ENCODE measurements at regions not wholly inside any gene's neighbourhood (a gene's known extent, or its start where the extent isn't known, plus 50 kb on each side); places are given as distances from the start of the nearest gene placed in this dataset.

- no peak for DNase-seq (ENCODE audit: extremely low read depth, low read depth)
- no peak for TF ChIP-seq CTCF (IDR thresholded peaks at IDR 0.05; ENCODE audit: low read depth, low read length, missing control alignments)
Measured at GRCh38 chr5:126267438-126267837, 155.8 kb upstream of the GRAMD2B start.

GRCh38 chr5:126268697-126269315 lies 154.4 kb upstream of the GRAMD2B start:
- TF ChIP-seq CTCF (IDR thresholded peaks at IDR 0.05; ENCODE audit: low read depth, low read length, missing control alignments) = no peak
- no peak for DNase-seq (ENCODE audit: extremely low read depth, low read depth)
- no peak overlapping the region for H3K4me3 ChIP-seq (replicated peaks; ENCODE audit: low read depth, low read length)

More at GRCh38 chr5:126267438-126267837, 155.8 kb upstream of the GRAMD2B start:
- no peak overlapping the region for H3K4me3 ChIP-seq (replicated peaks; ENCODE audit: low read depth, low read length)

DNA sequence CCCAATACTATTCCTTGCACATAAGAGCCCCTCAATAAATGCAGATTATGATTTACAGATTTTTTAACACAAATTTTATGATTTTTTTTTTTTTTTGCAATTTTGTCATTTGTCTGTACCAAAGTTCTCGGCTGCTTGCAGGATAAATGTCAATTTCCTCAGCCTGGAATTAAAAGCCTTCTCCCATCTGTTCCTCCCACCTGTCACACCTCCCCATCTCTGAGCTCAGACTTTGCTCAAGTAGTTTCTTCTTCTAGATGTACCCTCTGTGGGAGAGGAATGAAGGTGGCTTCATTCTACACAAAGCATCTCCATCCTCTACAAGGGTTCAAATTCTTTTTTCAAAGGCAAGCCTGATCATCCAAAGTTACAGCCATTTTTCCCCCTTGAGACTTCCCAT lies 153.7 kb upstream of the GRAMD2B start:
- no peak overlapping the region for H3K4me3 ChIP-seq (replicated peaks; ENCODE audit: low read depth, low read length)
- no peak for DNase-seq (ENCODE audit: extremely low read depth, low read depth)
- no peak for TF ChIP-seq CTCF (IDR thresholded peaks at IDR 0.05; ENCODE audit: low read depth, low read length, missing control alignments)

GRCh38 chr5:126271141-126271540 lies 152.1 kb upstream of the GRAMD2B start:
- DNase-seq (ENCODE audit: extremely low read depth, low read depth) = no peak
- H3K4me3 ChIP-seq (replicated peaks; ENCODE audit: low read depth, low read length) = no peak overlapping the region
- no peak for TF ChIP-seq CTCF (IDR thresholded peaks at IDR 0.05; ENCODE audit: low read depth, low read length, missing control alignments)

GRCh38 chr5:126274076-126274762 lies 149.0 kb upstream of the GRAMD2B start:
- H3K4me3 ChIP-seq (replicated peaks; ENCODE audit: low read depth, low read length) = no peak overlapping the region
- no peak for DNase-seq (ENCODE audit: extremely low read depth, low read depth)
- TF ChIP-seq CTCF (IDR thresholded peaks at IDR 0.05; ENCODE audit: low read depth, low read length, missing control alignments) = no peak

DNA sequence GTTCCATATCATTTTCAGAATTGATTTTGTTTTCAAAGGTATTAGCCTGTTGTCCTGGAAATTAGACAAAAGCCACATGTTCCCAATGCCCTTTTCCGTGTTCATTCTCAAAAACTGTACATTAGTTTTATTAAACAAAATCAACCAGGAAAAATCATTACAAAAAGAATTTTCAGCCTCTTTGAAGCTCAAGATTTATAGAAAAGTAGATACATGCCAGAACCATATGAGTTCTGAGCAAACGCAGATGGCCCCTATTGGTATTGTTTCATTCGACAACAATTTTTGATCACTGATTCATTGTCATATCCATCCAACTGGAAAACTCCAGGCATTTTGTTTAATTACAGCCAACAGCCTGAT lies 148.5 kb upstream of the GRAMD2B start:
- no peak for DNase-seq (ENCODE audit: extremely low read depth, low read depth)
- no peak for TF ChIP-seq CTCF (IDR thresholded peaks at IDR 0.05; ENCODE audit: low read depth, low read length, missing control alignments)

More for the DNA sequence above, 148.5 kb upstream of the GRAMD2B start:
- H3K4me3 ChIP-seq (replicated peaks; ENCODE audit: low read depth, low read length) = no peak overlapping the region
